ENCODE measurements at regions not wholly inside any gene's neighbourhood (a gene's known extent, or its start where the extent isn't known, plus 50 kb on each side); places are given as distances from the start of the nearest gene placed in this dataset.
A peak's percentile ranks its signal among the peaks of the same experiment; 100 is the strongest.

GRCh38 chr5:167793700-167794099 lies 497.7 kb upstream of the WWC1 start:
- ATAC-seq (peak in 1 of 4 donors; percentile 13), DNase-seq (no peak)
- no peaks in the 10 kb centered on the region for H3K9me3 ChIP-seq
- H3K27me3 ChIP-seq = no peaks in the 10 kb centered on the region
- H3K36me3 ChIP-seq = no peaks in the 10 kb centered on the region
- intact Hi-C loops (cut with DNase I) = no loop called here
- H3K4me1 ChIP-seq = peaks cover 0 to 10% (median 0%) of the 10 kb centered on the region in 4 donors
- no peak for TF ChIP-seq POLR2A (IDR thresholded peaks at IDR 0.05)
- no peak for TF ChIP-seq CTCF (IDR thresholded peaks at IDR 0.05)
- 23% methylated on average over 1 of the region's 1 CpG for WGBS (ENCODE audit: insufficient coverage, low coverage, low lambda C conversion rate, missing lambda C conversion rate)
- H3K4me3 ChIP-seq = no peak overlapping the region
- H3K27ac ChIP-seq = no peak overlapping the region

GRCh38 chr5:167794121-167794520 lies 497.3 kb upstream of the WWC1 start:
- ATAC-seq = peak; percentile 82 to 90 (median 86)
- TF ChIP-seq CTCF (IDR thresholded peaks at IDR 0.05) (no peak), POLR2A (IDR thresholded peaks at IDR 0.05) (no peak)
- intact Hi-C loops (cut with DNase I) = no loop called here
- no peaks in the 10 kb centered on the region for H3K9me3 ChIP-seq
- no peak overlapping the region for H3K27ac ChIP-seq
- no peak overlapping the region for H3K4me3 ChIP-seq
- no peaks in the 10 kb centered on the region for H3K27me3 ChIP-seq
- no peaks in the 10 kb centered on the region for H3K36me3 ChIP-seq
- DNase-seq = no peak
- 14% methylated on average over 4 of the region's 4 CpGs for WGBS (ENCODE audit: insufficient coverage, low coverage, low lambda C conversion rate, missing lambda C conversion rate)
- peaks cover 0 to 10% (median 0%) of the 10 kb centered on the region in 4 donors for H3K4me1 ChIP-seq

- TF ChIP-seq POLR2A (IDR thresholded peaks at IDR 0.05) (no peak), CTCF (IDR thresholded peaks at IDR 0.05) (no peak)
- H3K4me3 ChIP-seq = no peak overlapping the region
- WGBS (ENCODE audit: insufficient coverage, low coverage, low lambda C conversion rate, missing lambda C conversion rate) = 82% methylated on average over 5 of the region's 5 CpGs
- DNase-seq (no peak), ATAC-seq (no peak)
- no peak overlapping the region for H3K27ac ChIP-seq
- peaks cover 0 to 10% (median 0%) of the 10 kb centered on the region in 4 donors for H3K4me1 ChIP-seq
- intact Hi-C loops (cut with DNase I) = no loop called here
- no peaks in the 10 kb centered on the region for H3K9me3 ChIP-seq
- no peaks in the 10 kb centered on the region for H3K27me3 ChIP-seq
- no peaks in the 10 kb centered on the region for H3K36me3 ChIP-seq
These were observed 494.8 kb upstream of the WWC1 start for GRCh38 chr5:167796672-167797071.

- Histone ChIP-seq H3K27me3 (no peaks in the 10 kb centered on the region), H3K4me1 (peaks cover 0 to 10% (median 0%) of the 10 kb centered on the region in 4 donors), H3K4me3 (no peak overlapping the region), H3K27ac (no peak overlapping the region), H3K9me3 (no peaks in the 10 kb centered on the region), H3K36me3 (no peaks in the 10 kb centered on the region)
- no peak for TF ChIP-seq POLR2A (IDR thresholded peaks at IDR 0.05)
- TF ChIP-seq CTCF (IDR thresholded peaks at IDR 0.05) = no peak
- intact Hi-C loops (cut with DNase I) = no loop called here
- 73% methylated on average over 3 of the region's 3 CpGs for WGBS (ENCODE audit: insufficient coverage, low coverage, low lambda C conversion rate, missing lambda C conversion rate)
- DNase-seq = no peak
- ATAC-seq = no peak
These were observed 493.5 kb upstream of the WWC1 start for GRCh38 chr5:167797933-167798332.

- Histone ChIP-seq H3K27me3 (no peaks in the 10 kb centered on the region), H3K9me3 (no peaks in the 10 kb centered on the region), H3K27ac (no peak overlapping the region), H3K36me3 (no peaks in the 10 kb centered on the region), H3K4me1 (peaks cover 0 to 10% (median 0%) of the 10 kb centered on the region in 4 donors), H3K4me3 (no peak overlapping the region)
- WGBS (ENCODE audit: insufficient coverage, low coverage, low lambda C conversion rate, missing lambda C conversion rate) = 67% methylated on average over 5 of the region's 7 CpGs
- intact Hi-C loops (cut with DNase I) = no loop called here
- no peak for DNase-seq
- TF ChIP-seq POLR2A (IDR thresholded peaks at IDR 0.05) = no peak
- ATAC-seq = no peak
These were observed 493.0 kb upstream of the WWC1 start for GRCh38 chr5:167798448-167798847.
